NCI-H2029 (cell line): ENCODE measurements at regions not wholly inside any gene's neighbourhood (a gene's known extent, or its start where the extent isn't known, plus 50 kb on each side); places are given as distances from the start of the nearest gene placed in this dataset.

Experiments used
- DNase-seq: peaks from one replicate; lab custom pipeline; 2025; lab: John Stamatoyannopoulos, UW

DNA sequence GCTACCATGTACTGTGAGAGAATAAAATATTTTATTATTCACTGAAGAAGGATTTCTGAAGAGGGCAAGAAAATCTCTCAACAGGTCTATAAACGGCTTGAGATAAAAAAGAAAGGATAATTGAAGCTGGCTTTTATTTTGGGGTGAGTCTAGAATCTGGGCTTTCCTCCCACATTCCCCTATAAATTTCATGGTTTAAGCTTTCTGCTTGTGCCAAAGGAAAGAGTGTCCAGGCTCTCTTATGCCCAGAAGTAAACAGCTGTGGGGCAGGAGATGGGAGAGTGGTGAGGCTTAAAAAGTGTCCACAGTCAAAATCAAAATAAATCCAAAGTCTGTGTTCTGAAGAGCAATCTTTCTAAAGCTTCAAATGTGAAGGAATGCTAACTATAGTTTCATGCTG, 942.2 kb upstream of the MIR17HG start:
- DNase-seq: no peak

DNA sequence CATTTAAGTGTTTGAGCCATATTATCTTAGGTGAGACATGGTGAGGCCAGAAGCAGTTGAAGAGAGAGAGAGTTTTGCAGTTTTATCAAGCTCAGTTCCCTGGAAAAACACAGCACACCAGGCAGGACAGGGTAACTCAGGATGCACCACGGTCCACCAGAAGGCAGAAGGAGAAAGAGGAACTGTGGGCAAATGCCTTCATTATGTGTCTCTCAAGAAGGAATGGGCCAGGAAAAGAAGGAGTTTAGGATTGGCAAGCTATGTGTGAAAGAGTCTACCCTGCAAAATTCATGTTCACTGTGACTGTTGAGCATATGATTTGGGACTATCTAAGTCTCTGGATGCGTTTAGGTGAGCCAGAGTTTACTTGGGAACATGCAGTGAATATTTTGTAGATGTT, 934.5 kb upstream of the MIR17HG start:
- no peak for DNase-seq

DNA sequence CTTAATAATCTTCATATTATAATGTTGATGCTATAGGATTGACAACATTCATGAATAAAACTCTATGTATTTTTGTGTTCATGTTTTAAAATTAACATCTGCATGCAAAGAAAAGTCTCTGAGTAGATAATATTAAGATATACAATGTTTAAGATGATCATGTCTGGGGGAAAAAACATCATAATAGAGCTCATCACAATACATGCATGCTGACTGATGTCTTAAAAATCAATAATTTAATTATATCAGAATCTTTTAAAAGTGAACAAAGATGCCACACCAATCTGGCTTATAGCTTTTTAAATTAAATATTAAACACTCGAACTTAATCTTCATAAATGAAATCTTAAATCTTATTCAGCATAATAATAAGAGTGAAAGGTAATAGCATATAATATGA, 933.9 kb upstream of the MIR17HG start:
- no peak for DNase-seq

DNA sequence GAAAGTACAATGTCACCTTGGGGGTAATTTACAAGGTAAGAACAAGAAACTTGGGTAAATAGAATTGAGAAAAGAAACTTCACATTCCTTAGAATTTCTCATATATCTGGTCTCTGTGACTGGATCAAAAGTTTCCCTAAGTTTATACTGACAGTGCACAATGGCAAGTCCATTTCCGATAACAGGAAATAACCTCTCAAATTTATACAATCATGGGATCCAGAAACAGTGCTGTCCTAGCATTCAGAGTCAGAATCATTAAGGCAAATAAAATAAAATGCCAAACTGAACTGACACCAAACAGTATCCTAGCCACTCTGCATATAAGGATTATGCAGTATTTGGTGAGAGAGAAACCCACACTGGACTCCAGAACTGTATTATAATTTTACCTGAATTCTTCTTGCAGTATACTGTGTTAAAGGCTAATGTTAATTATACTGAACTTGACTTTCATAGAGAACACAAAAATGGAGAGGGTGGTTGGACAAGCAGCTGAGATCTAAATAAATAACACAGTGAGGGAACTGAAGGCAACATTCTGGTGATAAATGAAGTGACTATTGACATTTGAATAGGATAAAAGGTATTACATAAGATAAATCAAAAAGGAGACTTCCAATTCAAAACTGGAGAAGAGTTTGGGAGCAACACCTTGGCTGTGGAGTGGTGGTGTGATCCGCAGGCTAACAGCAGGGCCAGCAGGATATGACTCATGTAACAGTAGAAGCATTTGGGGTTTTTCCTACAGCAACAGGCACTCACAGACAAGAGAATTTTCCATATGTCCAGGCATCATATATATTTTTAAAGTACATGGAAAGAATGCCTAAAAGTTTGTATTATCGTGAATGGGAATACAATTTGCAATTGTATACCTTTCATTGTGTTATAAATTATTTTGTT, 932.5 kb upstream of the MIR17HG start:
- DNase-seq: no peak

DNA sequence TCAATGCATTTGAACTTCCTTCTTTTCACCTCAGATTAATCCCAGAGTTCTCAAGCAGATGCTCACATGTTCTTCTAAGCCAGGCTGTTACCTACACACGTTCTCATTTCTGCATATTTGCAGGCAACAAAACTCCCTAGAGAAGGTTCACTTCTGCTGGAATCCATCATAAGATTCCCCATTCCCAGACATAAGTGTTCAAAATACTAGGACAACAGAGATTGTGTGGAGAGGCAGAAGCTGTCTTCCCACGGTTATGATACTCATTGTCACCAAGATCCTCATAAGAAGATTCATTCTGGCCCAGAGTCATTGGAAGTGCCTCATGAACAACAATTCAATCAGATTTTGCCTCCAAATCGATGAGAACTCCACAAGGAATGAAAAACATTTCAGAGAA, 931.6 kb upstream of the MIR17HG start:
- no peak for DNase-seq

DNA sequence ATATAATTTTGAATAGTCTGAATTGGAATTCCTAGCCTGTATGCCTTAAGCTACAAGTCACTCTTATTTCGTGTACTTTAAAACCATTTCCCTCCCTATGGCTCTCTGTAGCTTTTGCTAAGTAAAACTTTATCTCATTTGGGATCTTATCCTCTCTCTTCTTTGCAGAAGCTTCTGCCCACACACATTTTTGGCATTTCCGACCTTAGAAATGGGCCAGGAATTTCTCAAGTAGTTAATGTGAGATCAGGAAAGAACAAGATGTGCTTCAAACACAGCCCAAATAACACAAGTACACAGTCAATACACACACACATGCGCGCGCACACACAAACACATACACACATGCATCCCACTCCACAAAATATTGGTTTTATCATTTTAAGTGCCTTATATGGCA, 931.0 kb upstream of the MIR17HG start:
- DNase-seq: no peak

DNA sequence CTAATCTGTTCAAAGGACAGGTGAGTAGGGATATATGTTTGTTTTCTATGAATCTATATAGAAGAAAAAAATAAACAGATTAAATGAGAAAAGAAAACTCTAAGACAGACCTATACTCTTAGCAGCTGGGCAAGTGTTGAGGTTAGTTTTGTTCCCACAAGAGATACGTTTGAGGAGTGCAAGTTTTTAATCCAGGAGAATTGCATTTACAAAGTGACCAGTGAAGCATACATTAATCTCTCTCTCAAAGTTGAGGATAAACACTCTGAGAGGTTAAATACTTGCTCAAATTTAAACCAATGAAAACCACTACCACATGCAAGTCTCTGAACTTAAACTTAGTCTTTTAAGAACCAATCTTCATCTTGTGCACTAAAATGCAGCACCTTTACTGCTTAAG, 930.5 kb upstream of the MIR17HG start:
- DNase-seq: no peak

DNA sequence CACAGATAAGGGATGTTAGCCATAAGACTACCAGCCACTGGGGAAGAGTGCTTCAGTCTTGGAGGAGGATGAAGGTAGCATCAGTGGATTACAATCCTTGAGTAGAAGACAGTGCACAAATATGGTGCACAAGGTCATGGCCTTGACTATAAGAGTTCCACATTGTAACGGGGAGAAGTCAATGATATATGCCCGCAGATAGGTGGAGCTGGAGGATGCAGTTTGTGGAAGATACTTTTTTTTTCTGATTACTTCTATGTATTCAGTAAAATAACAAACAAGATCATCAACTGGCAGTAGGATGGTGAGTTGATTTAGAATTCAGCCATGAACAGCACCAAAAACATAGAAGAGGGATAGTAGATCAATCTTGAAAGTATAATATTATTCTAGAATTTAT, 926.8 kb upstream of the MIR17HG start:
- no peak for DNase-seq

DNA sequence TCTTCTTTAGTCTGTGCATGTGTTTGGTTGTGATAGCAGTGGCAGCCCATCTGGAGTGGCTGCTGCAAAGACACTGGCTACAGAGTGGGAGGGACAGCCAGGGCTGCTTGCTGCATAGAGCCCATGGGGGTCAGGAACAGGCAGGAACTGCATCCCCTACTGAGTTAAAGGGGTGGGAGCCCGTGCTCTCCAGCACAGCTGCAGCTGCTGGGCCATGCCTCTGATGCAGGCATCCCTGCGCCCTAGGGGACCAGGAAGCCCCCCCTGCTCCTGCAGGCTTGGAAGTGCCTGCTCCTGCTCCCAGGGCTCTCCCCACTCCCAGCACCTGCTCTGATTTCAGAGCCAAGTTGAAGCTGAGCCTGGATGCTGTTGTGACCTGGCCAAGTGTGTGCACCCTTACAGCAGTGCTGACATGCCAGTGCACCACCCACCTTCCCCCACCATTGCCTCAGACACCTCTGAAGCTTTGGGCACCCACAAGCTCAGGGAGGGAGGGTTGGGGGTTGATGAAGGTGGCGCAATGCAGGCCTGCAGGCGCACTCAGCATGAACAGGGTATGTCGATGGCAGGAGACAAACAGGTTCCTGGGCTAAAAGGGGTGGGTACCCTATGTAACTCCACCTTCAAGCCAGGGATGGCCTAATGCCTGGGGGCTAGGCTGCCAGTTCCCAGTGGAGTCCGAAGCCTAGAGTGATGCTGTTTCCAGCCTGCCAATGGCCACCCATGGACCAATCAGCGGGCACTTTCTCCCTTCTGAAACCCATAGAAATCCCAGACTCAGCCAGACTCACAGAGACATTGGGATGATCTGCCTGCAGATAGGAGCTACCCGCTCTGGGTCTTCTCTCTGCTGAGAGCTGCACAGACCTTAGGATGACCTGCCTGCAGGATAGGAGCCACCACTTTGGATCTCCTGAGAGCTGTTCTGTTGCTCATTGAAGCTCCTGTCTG, 919.9 kb upstream of the MIR17HG start:
- no peak for DNase-seq

DNA sequence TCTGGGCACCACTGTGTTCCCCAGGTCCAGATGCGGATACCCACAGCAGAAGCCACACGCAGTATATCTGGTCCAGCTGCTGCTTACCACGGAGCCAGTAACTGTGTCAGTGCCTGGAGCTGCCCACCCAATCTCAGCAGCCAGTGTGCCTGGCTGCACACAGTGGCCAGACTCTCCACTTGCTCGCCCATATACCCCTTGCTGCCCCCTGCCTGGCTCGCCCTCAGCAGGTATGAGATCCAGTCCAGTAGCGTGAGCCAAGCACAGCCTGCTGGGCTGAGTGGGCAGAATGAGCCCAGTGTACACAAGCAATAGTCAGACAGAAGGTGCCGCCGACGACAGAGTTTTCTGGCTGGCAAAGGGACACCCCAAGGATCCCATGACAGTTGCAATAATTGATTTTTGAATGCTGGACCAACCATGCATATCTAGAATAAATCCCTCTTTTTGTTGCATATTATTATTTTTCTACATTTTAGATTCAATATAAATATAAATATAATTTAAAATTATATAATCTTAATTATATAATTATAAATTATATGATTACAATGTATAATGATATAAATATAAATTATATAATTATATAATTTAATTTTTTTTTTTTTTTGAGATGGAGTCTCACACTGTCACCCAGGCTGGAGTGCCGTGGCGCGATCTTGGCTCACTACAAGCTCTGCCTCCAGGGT, 918.8 kb upstream of the MIR17HG start:
- no peak for DNase-seq

DNA sequence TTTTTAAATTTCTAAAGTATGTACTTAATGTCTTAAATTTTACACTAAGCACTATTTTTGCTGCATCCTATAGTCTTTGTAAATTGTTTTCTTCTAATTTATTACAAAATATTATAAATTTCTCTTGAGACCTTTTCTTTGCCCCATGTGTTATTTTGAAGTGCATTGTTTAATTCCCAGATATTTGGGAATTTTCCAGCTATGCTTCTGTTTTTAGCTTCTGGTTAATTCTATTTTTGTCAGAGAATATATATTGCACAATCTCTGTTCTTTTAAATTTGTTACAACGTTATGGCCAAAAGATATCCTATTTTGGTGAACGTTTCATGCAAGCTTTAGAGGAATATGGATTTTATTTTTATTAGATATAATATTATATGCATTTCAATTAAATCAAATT, 917.4 kb upstream of the MIR17HG start:
- no peak for DNase-seq

DNA sequence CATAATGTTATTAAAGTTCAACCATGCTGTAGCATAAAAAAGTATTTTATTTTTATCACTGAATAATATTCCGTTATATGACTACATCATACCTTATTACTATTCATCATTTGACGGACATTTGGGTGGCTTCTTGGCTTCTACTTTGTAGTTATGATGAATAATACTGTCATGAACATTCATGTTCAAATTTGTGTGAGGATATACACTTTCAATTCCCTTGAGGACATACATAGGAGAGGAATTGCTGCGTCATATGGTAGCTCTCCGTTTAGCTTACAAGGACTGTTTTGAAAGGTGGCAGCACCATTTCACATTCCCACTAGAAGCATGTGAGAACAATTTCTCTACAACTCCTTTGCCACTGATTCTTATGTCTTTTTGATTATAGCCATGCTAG, 910.8 kb upstream of the MIR17HG start:
- DNase-seq: no peak

DNA sequence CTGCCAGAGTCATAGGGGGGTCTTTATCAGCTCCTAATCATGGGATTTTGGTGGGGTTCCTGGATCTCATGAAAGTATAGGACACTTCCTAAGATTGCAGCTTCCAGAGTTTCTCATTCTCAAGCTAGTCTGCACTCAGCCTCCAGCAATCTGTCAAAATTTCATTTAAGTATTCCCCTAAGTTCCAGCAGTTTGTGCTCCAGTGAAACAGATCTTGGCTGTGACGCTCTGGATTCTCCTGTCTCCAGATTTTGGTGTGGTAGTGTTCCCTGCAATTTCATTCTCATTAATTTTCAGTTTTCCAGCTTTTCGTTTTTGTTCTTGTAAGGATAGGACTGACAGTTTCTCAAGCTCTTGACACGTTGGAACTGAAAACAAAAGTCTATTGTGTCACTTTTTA, 908.9 kb upstream of the MIR17HG start:
- no peak for DNase-seq

DNA sequence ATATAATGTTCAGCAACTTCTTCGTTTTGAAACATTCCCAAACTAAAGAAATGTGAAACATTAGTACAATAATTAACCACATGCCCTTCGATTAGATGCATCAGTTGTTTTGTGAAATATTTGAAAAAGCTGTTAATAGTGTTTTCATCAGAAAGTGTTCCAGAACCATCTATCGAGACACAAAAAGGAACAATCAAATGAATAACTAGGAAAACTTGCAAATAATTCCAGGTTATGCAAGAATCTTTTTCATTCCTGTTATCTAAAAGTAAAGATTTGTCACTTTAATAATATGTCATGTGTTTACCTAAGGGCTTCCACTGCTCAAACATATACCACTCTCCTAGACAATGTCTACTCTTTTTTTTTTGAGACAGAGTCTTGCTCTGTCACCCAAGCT, 904.2 kb upstream of the MIR17HG start:
- no peak for DNase-seq

DNA sequence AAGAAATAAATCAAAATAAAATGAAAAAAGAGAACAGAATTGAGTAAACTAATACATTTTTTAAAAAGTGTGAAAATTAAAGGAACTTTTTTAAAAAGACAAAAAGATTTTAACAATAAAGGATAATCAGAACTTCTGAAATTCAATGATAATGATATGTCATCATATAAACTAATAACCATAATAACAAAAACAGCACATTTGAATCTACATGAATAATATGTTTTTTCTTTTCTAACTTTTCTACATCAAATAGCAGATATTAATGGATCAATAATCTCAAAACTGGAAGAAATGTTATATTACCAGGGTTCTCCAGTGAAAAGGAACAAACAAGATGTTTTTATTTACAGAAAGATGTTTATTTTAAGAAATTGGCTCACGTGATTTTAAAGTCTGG, 903.3 kb upstream of the MIR17HG start:
- no peak for DNase-seq

DNA sequence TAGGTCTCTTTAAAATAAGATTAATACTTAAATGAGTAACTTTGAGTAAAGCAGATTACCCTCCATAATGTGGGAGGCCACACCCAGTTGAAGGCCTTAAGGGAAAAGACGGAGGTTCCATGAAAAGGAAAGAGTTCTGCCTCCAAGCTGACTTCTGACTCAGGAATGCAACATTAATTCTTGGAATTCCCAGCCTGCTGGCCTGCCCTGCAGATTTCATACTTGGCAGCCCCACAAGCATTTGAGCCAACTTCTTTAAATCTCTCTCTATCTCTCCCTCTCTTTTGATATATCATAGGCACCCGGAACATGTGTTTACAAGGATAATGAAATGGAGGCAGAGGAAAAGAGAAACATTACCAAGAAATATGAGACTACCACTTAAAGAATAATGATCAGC, 902.3 kb upstream of the MIR17HG start:
- no peak for DNase-seq

DNA sequence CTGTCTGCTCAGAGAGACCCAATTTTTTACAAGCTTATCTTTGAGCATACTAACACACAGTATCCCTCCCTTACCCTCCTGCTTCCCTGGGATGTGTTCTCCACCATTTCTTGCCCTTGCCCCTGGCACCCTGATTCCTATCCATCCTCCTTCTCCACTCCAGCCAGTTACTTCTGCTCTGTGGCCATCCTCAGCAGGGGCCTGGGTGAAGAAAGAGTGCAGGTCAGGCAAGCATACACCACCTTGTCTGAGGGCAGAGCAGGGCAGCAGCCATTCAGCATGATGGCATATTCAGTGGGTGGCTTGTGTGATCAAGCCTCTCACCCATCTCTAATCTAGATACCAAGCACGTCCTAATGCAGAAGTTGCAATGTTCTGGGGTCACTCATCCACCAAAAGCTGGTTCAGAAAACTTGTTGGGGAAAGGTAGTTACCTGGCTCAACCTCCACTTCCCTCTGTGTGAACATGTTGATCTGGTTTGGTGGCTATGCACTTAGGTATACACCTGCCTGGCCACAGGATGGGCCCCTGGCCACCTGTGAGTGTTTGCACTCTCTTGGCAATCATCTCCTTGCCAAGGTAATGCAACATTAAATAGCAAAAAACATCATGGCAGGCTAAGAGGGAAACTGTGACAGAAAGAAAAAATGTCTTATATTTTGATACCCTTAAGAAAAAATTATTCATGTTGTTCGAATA, 900.3 kb upstream of the MIR17HG start:
- no peak for DNase-seq

DNA sequence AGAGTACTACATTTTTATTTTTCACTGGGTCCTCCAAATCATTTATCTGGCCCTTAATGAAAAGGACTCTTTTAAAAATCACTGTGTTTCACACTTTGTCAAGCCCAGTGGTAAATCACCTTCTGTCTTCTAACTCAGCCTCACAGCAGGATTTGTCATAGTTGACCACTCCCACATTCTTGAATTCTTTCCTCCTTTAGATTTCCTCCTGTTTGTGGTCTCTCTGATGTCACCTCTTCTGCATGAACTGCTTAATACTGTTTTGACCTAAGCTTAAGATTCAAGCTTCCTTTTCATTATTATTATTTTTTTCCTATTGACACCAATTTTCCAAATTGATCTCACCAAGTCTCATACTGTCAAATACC, 899.8 kb upstream of the MIR17HG start:
- DNase-seq: no peak

DNA sequence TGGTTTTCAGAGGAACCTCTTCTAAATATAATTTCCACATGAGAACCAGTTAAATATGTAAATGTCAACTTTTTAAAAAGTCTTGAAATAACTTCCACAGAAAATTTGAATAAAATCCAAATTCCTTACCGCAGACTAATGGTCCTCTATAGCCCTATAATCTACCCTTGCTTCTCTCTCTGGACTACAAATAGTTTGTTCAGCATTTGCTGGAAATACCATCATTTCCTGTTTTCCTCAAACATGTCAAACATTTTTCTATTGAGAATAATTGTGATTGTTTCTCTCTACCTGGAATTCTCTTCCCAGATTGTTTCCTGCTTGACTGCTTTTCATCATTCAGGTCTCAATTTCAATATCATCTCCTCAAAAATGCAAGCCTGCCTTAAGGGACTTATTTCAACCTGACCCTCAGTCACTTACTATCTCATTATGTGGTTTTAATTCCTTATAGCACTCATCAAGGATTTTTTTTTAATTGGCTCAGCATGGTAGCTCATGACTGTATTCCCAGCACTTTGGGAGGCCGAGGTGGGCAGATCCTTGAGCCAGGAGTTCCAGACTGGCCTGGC, 898.9 kb upstream of the MIR17HG start:
- no peak for DNase-seq

DNA sequence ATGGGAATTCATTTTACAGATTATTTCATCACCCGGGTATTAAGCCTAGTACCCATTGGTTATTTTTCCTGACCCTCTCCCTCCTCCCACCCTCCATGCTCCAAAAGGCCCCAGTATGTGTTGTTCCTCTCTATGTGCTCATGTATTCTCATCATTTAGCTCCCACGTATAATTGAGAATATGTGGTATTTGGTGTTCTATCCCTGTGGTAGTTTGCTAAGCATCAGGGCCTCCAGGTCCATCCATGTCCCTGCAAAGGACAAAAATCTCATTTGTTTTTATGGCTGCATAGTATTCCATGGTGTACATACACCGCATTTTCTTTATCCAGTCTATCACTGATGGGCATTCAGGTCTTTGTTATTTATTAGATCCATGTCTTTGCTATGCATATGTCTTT, 894.1 kb upstream of the MIR17HG start:
- DNase-seq: no peak

DNA sequence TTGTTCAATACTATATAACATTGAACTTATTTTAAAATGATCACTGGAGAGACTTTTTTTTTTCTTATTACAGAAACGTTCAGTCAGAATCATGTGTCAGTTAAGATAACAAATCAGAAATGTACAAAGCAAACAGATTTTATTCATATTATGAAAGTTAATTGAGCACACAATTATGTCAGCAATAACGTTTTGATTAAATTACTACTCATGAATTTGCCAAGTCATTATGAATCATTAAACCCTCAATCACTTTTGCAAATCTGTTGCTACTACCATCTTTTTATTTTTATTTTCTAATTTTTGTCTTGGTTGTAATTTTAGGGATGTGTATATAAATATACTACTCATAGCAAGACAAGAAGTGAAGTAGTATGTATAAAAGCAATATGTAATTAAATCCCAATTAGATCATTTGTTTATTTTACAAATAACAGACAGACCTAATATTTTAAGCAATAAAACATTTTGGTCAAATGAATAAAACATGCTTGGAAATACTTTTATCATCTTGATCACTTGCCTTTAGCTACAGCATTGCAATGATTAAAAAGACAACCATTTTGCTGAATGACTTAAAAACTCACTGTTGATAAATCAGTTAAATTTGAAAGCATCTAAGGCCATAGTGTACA, 893.4 kb upstream of the MIR17HG start:
- DNase-seq: no peak
